Kidney (tissue), 13 donors: ENCODE measurements at regions not wholly inside any gene's neighbourhood (a gene's known extent, or its start where the extent isn't known, plus 50 kb on each side); places are given as distances from the start of the nearest gene placed in this dataset.
A peak's percentile ranks its signal among the peaks of the same experiment; 100 is the strongest.

Experiments
- DNase-seq, 5 donors: peaks; one replicate each; pipeline ENCODE4 v3.0.0-alpha.2; 2013 to 2020
- FAIRE-seq: peaks from 2 replicates; lab custom pipeline; 2012; peaks lifted over from hg19 to GRCh38; lab: Jason Lieb, UNC
- H3K27ac ChIP-seq, 2 donors: one replicate each; pipeline ENCODE4 v1.7.0; 2013; ENCODE audit warnings: low read depth in 2 of 2, low read length in 2 of 2, inconsistent platforms in 1 of 2
- H3K27me3 ChIP-seq: one replicate; pipeline ENCODE4 v1.7.1; 2013; ENCODE audit warnings: low read length, inconsistent platforms; ENCODE audit not compliant: control insufficient read depth, insufficient read depth
- H3K36me3 ChIP-seq, 3 donors: one replicate each; pipeline versions ENCODE4 v1.7.0 to v1.7.1; 2013; ENCODE audit warnings: low read length in 3 of 3, control low read depth in 1 of 3, inconsistent platforms in 1 of 3; ENCODE audit not compliant: insufficient read depth in 3 of 3, control insufficient read depth in 2 of 3
- H3K4me1 ChIP-seq, 3 donors: one replicate each; pipeline versions ENCODE4 v1.7.0 to v1.7.1; 2013; ENCODE audit warnings: low read length in 3 of 3, inconsistent platforms in 1 of 3, low read depth in 1 of 3; ENCODE audit not compliant: control insufficient read depth in 2 of 3, insufficient read depth in 2 of 3
- H3K4me3 ChIP-seq, 3 donors: one replicate each; pipeline versions ENCODE4 v1.7.0 to v1.8.1; 2013; ENCODE audit warnings: low read length in 3 of 3, control low read depth in 1 of 3, inconsistent platforms in 1 of 3
- H3K9ac ChIP-seq, 3 donors: one replicate each; pipeline versions ENCODE4 v1.7.0 to v1.7.1; 2013; ENCODE audit warnings: low read length in 3 of 3, control low read depth in 1 of 3, inconsistent platforms in 1 of 3
- H3K9me3 ChIP-seq, 3 donors: one replicate each; pipeline versions ENCODE4 v1.7.0 to v1.7.1; 2013; ENCODE audit warnings: low read length in 3 of 3, control low read depth in 1 of 3, inconsistent platforms in 1 of 3; ENCODE audit not compliant: control insufficient read depth in 2 of 3, insufficient read depth in 1 of 3
- intact Hi-C: fragments of 100-400 bp; cut with DNase I; formaldehyde crosslinking; loops from one replicate; pipeline ENCODE4 v1.11.1; 2022
- TF ChIP-seq, protein P1 (sequence below): IDR thresholded peaks from 3 replicates; pipeline ENCODE4 v1.5.1; 2012; ENCODE audit warnings: mild to moderate bottlenecking, moderate library complexity, borderline replicate concordance; ENCODE audit not compliant: insufficient read depth; ENCODE audit errors: extremely low read depth
- donor health status: control.
- donor health status: control.
- donor health status: control.
- donor health status: control.
- donor health status: control.
- donor health status: DM: yes; HTN: yes; CAD: no.
- donor health status: Normal renal cell carcinoma (clear cell type).

DNA sequence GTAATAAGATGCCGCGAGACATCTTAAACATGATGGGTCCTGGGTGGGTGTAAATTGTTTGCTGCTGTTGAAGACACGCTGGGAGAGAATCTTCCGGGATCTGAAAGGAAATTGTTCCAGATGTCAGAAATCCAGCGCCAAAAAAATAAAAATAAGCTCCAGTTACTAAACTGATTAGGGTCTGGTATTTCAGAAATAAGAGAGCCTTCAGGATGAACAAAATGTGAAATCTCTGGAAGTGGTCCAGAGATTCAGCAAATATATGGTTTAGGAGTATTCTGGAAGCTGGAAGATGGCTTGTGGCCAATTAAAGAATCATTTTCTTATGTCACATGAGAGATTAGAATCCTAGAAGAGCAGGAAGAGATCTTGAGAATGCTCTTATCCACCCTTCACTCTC, 75.8 kb upstream of the NHS start:
- intact Hi-C loops, result no loop called here
- H3K27ac ChIP-seq, result no peak overlapping the region

GRCh38 chrX:17323397-17323796, 51.6 kb upstream of the NHS start:
- Histone ChIP-seq H3K4me3 (no peak overlapping the region), H3K27ac (no peak overlapping the region), H3K4me1 (no peaks in the 10 kb centered on the region), H3K9ac (no peak overlapping the region), H3K9me3 (no peaks in the 10 kb centered on the region), H3K27me3 (no peaks in the 10 kb centered on the region), H3K36me3 (no peaks in the 10 kb centered on the region)
- TF ChIP-seq, protein P1, sequence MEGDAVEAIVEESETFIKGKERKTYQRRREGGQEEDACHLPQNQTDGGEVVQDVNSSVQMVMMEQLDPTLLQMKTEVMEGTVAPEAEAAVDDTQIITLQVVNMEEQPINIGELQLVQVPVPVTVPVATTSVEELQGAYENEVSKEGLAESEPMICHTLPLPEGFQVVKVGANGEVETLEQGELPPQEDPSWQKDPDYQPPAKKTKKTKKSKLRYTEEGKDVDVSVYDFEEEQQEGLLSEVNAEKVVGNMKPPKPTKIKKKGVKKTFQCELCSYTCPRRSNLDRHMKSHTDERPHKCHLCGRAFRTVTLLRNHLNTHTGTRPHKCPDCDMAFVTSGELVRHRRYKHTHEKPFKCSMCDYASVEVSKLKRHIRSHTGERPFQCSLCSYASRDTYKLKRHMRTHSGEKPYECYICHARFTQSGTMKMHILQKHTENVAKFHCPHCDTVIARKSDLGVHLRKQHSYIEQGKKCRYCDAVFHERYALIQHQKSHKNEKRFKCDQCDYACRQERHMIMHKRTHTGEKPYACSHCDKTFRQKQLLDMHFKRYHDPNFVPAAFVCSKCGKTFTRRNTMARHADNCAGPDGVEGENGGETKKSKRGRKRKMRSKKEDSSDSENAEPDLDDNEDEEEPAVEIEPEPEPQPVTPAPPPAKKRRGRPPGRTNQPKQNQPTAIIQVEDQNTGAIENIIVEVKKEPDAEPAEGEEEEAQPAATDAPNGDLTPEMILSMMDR, result no peak
- DNase-seq (no peak), FAIRE-seq (no peak)
- intact Hi-C loops, result no loop called here

More for the DNA sequence above, 75.8 kb upstream of the NHS start:
- DNase-seq, result peak in 2 of 5 donors; percentile 0 to 27
- Histone ChIP-seq H3K9ac (no peak overlapping the region), H3K4me3 (no peak overlapping the region), H3K36me3 (no peaks in the 10 kb centered on the region), H3K9me3 (no peaks in the 10 kb centered on the region), H3K27me3 (peaks cover 2% of the 10 kb centered on the region), H3K4me1 (no peaks in the 10 kb centered on the region)
- FAIRE-seq, result no peak
- TF ChIP-seq, protein P1, result no peak
